BJ (cell line): ENCODE measurements at regions not wholly inside any gene's neighbourhood (a gene's known extent, or its start where the extent isn't known, plus 50 kb on each side); places are given as distances from the start of the nearest gene placed in this dataset.

Experiments
- CTCF ChIA-PET: fragments of 350-600 bp; formaldehyde crosslinking; extraction: SDS; loops from one replicate; lab custom pipeline; 2021; ENCODE audit warnings: antibody characterized with exemption, inconsistent platforms; lab: Yijun Ruan, JAX
- POLR2A ChIA-PET: fragments of 300-600 bp; sonication (Branson Sonifier 250); formaldehyde crosslinking; extraction: SDS; loops from one replicate; lab custom pipeline; 2021; ENCODE audit warnings: antibody characterized with exemption; lab: Charles Lee
- DNase-seq: peaks from one replicate; pipeline ENCODE4 v3.0.0-alpha.2; 2011; ENCODE audit warnings: low read depth
- H3K27me3 ChIP-seq: 2 replicates; pipeline ENCODE4 v1.6.0; 2011; ENCODE audit warnings: low read length; ENCODE audit not compliant: control insufficient read depth, insufficient read depth
- H3K36me3 ChIP-seq: 2 replicates; pipeline ENCODE4 v1.5.1; 2011; ENCODE audit warnings: low read length; ENCODE audit not compliant: control insufficient read depth, insufficient read depth
- H3K4me3 ChIP-seq: 2 replicates; pipeline ENCODE4 v1.5.1; 2011; ENCODE audit warnings: low read depth, mild to moderate bottlenecking, control low read depth, low read length
- CTCF ChIP-seq: IDR thresholded peaks from 2 replicates; pipeline ENCODE4 v1.5.1; 2011; ENCODE audit warnings: low read depth, mild to moderate bottlenecking, control low read depth, inconsistent platforms, low read length, moderate library complexity; ENCODE audit not compliant: insufficient read depth

- CTCF ChIA-PET, result interaction anchor here (0.7 to 1.1 kb wide), 2 partner anchors 23 to 59 kb away, joined by 3 to 6 read pairs; no protein-coding TSS in a partner anchor
Observed at GRCh38 chr5:61215996-61216395, 53.7 kb upstream of the SMIM15 start.

GRCh38 chr5:61216741-61217140 is 54.5 kb upstream of the SMIM15 start:
- ChIA-PET POLR2A (no interaction called here), CTCF (interaction anchor here (1.0 to 1.1 kb wide), 2 partner anchors 13 to 58 kb away, joined by 3 read pairs; no protein-coding TSS in a partner anchor)
- DNase-seq, result no peak
- no peak overlapping the region for H3K4me3 ChIP-seq
- TF ChIP-seq CTCF, result no peak
- peaks cover 2% of the 10 kb centered on the region; the same call in 1 of the 2 replicates for H3K27me3 ChIP-seq
- H3K36me3 ChIP-seq, result no peaks in the 10 kb centered on the region

More at GRCh38 chr5:61215996-61216395, 53.7 kb upstream of the SMIM15 start:
- POLR2A ChIA-PET, result no interaction called here
- TF ChIP-seq CTCF, result no peak
- DNase-seq, result no peak
- Histone ChIP-seq H3K4me3 (no peak overlapping the region), H3K27me3 (peaks cover 2% of the 10 kb centered on the region; the same call in 1 of the 2 replicates), H3K36me3 (no peaks in the 10 kb centered on the region)

- ChIA-PET POLR2A (no interaction called here), CTCF (interaction anchor here (0.7 to 1.4 kb wide), 5 partner anchors 12 to 465 kb away, joined by 3 to 5 read pairs (median 3); no protein-coding TSS in a partner anchor)
- Histone ChIP-seq H3K36me3 (no peaks in the 10 kb centered on the region), H3K27me3 (peaks cover 2% of the 10 kb centered on the region; the same call in 1 of the 2 replicates), H3K4me3 (no peak overlapping the region)
- no peak for DNase-seq
- TF ChIP-seq CTCF, result no peak
Observed at GRCh38 chr5:61217214-61217613, 54.9 kb upstream of the SMIM15 start.

- Histone ChIP-seq H3K27me3 (no peaks in the 10 kb centered on the region), H3K4me3 (no peak overlapping the region), H3K36me3 (no peaks in the 10 kb centered on the region)
- DNase-seq, result no peak
- TF ChIP-seq CTCF, result no peak
- CTCF ChIA-PET, result no interaction called here
- POLR2A ChIA-PET, result no interaction called here
Observed at GRCh38 chr5:61228229-61228628, 66.0 kb upstream of the SMIM15 start.

- TF ChIP-seq CTCF, result no peak
- no peaks in the 10 kb centered on the region for H3K36me3 ChIP-seq
- CTCF ChIA-PET, result interaction anchor here (1.1 to 1.2 kb wide), 2 partner anchors 11 to 12 kb away, joined by 3 to 4 read pairs; no protein-coding TSS in a partner anchor
- DNase-seq, result no peak
- POLR2A ChIA-PET, result no interaction called here
- no peaks in the 10 kb centered on the region for H3K27me3 ChIP-seq
- no peak overlapping the region for H3K4me3 ChIP-seq
Observed at GRCh38 chr5:61228691-61229280, 66.5 kb upstream of the SMIM15 start.
